ENCODE measurements at regions not wholly inside any gene's neighbourhood (a gene's known extent, or its start where the extent isn't known, plus 50 kb on each side); places are given as distances from the start of the nearest gene placed in this dataset.

DNA sequence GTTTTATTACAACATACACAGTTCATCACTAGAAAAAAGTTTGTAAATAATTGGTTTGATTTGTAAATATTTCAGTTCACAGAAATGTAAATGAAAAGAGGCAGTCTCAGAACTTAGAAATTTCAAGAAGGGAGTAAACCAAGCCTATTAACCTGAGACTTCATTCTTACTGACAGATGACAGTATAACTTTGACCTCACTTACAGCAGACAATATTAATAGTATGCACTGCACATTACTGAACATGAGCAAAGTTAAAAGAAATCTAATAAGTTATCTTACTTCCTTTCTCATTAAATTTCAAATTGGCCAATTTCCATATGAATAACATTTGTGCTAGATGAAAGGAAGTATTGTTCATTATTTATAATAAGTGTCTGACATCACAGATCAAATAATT is 235.8 kb downstream of the SLC6A15 start:
- H3K4me3 ChIP-seq (ENCODE audit: low read depth, low read length, poor library complexity, severe bottlenecking) = no peak overlapping the region
- H3K9me2 ChIP-seq (ENCODE audit: low read depth, low read length) = no peaks in the 10 kb centered on the region
- TF ChIP-seq EZH2 (IDR thresholded peaks at IDR 0.05; ENCODE audit: borderline replicate concordance, low read length) (no peak), CTCF (IDR thresholded peaks at IDR 0.05; ENCODE audit: low read length) (no peak)
- H2AFZ ChIP-seq (ENCODE audit: low read length) = no peak overlapping the region
- H3K27me3 ChIP-seq (ENCODE audit: insufficient read depth, low read length) = no peaks in the 10 kb centered on the region
- H3K4me1 ChIP-seq (ENCODE audit: insufficient read depth, low read length, severe bottlenecking) = no peaks in the 10 kb centered on the region
- H3F3A ChIP-seq (ENCODE audit: insufficient read depth, low read length) = no peaks in the 10 kb centered on the region
- H3K4me2 ChIP-seq (ENCODE audit: low read length) = no peak overlapping the region
- no peaks in the 10 kb centered on the region for H4K20me1 ChIP-seq (ENCODE audit: insufficient read depth, low read length)
- H3K9me3 ChIP-seq (ENCODE audit: low read length) = no peaks in the 10 kb centered on the region
- no peaks in the 10 kb centered on the region for H3K36me3 ChIP-seq (ENCODE audit: insufficient read depth, low read length)
- H3K79me2 ChIP-seq (ENCODE audit: insufficient read depth, low read length) = no peaks in the 10 kb centered on the region
- no peak overlapping the region for H3K27ac ChIP-seq (ENCODE audit: low read depth, low read length, poor library complexity, severe bottlenecking)
- H3K9ac ChIP-seq (ENCODE audit: low read length) = no peak overlapping the region

DNA sequence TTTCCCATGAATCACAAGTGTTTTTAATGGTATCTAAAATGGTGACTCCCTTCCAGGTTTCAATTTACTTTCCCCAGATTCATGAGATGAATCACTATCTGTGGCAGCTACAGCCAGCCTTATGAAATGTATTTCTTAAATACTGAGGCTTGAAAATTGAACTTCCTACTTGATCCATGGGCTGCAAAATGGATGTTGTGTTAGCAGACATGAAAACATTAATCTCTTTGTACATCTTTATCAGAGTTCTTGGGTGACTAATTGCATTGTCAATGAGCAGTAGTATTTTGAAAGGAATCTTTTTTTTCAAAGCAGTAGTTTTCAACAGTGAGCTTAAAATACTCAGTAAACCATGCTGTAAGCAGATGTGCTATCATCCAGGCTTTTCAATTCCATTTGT is 250.8 kb downstream of the SLC6A15 start:
- TF ChIP-seq EZH2 (IDR thresholded peaks at IDR 0.05; ENCODE audit: borderline replicate concordance, low read length) (no peak), CTCF (IDR thresholded peaks at IDR 0.05; ENCODE audit: low read length) (no peak)
- Histone ChIP-seq H3K4me1 (ENCODE audit: insufficient read depth, low read length, severe bottlenecking) (no peaks in the 10 kb centered on the region), H3K9ac (ENCODE audit: low read length) (no peak overlapping the region), H3K4me2 (ENCODE audit: low read length) (no peak overlapping the region), H3K27me3 (ENCODE audit: insufficient read depth, low read length) (no peaks in the 10 kb centered on the region), H3K27ac (ENCODE audit: low read depth, low read length, poor library complexity, severe bottlenecking) (no peak overlapping the region), H3K79me2 (ENCODE audit: insufficient read depth, low read length) (no peaks in the 10 kb centered on the region), H3K9me3 (ENCODE audit: low read length) (no peaks in the 10 kb centered on the region), H3K9me2 (ENCODE audit: low read depth, low read length) (no peaks in the 10 kb centered on the region), H4K20me1 (ENCODE audit: insufficient read depth, low read length) (no peaks in the 10 kb centered on the region), H3K36me3 (ENCODE audit: insufficient read depth, low read length) (no peaks in the 10 kb centered on the region), H2AFZ (ENCODE audit: low read length) (no peak overlapping the region), H3K4me3 (ENCODE audit: low read depth, low read length, poor library complexity, severe bottlenecking) (no peak overlapping the region), H3F3A (ENCODE audit: insufficient read depth, low read length) (no peaks in the 10 kb centered on the region)

DNA sequence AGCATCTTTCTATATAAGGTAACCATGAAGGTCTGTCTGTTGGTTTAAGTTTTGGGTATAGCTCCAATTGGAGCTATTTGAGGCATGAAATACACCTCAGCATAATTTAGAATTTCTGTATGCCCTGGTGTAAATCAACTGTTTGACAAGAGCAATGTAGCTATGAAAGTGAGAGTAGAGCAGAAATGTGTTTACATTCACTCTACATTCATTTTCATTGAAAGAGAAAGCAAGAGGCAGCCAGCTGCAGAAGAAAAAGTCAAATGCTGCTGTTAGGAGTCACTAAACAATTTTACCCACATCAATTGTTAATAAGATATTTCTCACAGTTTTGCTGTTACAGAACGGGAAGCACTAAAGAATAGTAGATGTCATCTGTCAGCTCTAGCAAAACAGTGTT is 252.5 kb downstream of the SLC6A15 start:
- H3K4me1 ChIP-seq (ENCODE audit: insufficient read depth, low read length, severe bottlenecking) = no peaks in the 10 kb centered on the region
- no peak overlapping the region for H2AFZ ChIP-seq (ENCODE audit: low read length)
- no peaks in the 10 kb centered on the region for H3K9me3 ChIP-seq (ENCODE audit: low read length)
- H3K79me2 ChIP-seq (ENCODE audit: insufficient read depth, low read length) = no peaks in the 10 kb centered on the region
- H4K20me1 ChIP-seq (ENCODE audit: insufficient read depth, low read length) = no peaks in the 10 kb centered on the region
- H3F3A ChIP-seq (ENCODE audit: insufficient read depth, low read length) = no peaks in the 10 kb centered on the region
- no peaks in the 10 kb centered on the region for H3K36me3 ChIP-seq (ENCODE audit: insufficient read depth, low read length)
- no peak overlapping the region for H3K27ac ChIP-seq (ENCODE audit: low read depth, low read length, poor library complexity, severe bottlenecking)
- H3K9ac ChIP-seq (ENCODE audit: low read length) = no peak overlapping the region
- no peaks in the 10 kb centered on the region for H3K27me3 ChIP-seq (ENCODE audit: insufficient read depth, low read length)
- H3K4me2 ChIP-seq (ENCODE audit: low read length) = no peak overlapping the region
- no peaks in the 10 kb centered on the region for H3K9me2 ChIP-seq (ENCODE audit: low read depth, low read length)
- H3K4me3 ChIP-seq (ENCODE audit: low read depth, low read length, poor library complexity, severe bottlenecking) = no peak overlapping the region
- no peak for TF ChIP-seq EZH2 (IDR thresholded peaks at IDR 0.05; ENCODE audit: borderline replicate concordance, low read length)

DNA sequence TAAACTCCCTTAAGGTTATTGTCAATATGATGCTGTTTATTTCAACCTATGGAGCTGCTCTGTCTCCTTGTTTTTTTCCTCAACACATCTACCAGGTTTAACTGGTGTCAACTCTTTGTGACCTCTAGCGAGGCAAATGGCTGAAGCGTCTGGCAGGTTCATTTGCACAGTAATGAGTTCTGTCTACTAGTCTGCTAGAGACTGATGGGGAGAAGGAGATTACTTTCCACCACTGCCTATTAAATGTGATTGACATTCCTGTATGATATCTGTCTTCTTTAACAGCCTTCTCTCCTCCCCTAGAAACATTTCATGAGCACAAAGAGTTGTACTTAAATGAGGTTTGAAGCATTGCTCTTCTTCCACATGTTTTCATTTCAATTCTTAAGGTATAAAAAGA is 253.7 kb downstream of the SLC6A15 start:
- H3K4me3 ChIP-seq (ENCODE audit: low read depth, low read length, poor library complexity, severe bottlenecking) = no peak overlapping the region
- H3K9me2 ChIP-seq (ENCODE audit: low read depth, low read length) = no peaks in the 10 kb centered on the region
- H3K9me3 ChIP-seq (ENCODE audit: low read length) = no peaks in the 10 kb centered on the region
- no peaks in the 10 kb centered on the region for H4K20me1 ChIP-seq (ENCODE audit: insufficient read depth, low read length)
- H3K79me2 ChIP-seq (ENCODE audit: insufficient read depth, low read length) = no peaks in the 10 kb centered on the region
- H3K27me3 ChIP-seq (ENCODE audit: insufficient read depth, low read length) = no peaks in the 10 kb centered on the region
- no peak overlapping the region for H2AFZ ChIP-seq (ENCODE audit: low read length)
- H3K27ac ChIP-seq (ENCODE audit: low read depth, low read length, poor library complexity, severe bottlenecking) = no peak overlapping the region
- H3K36me3 ChIP-seq (ENCODE audit: insufficient read depth, low read length) = no peaks in the 10 kb centered on the region
- TF ChIP-seq EZH2 (IDR thresholded peaks at IDR 0.05; ENCODE audit: borderline replicate concordance, low read length) (no peak), CTCF (IDR thresholded peaks at IDR 0.05; ENCODE audit: low read length) (no peak)
- no peaks in the 10 kb centered on the region for H3K4me1 ChIP-seq (ENCODE audit: insufficient read depth, low read length, severe bottlenecking)
- H3K9ac ChIP-seq (ENCODE audit: low read length) = no peak overlapping the region
- no peaks in the 10 kb centered on the region for H3F3A ChIP-seq (ENCODE audit: insufficient read depth, low read length)
- no peak overlapping the region for H3K4me2 ChIP-seq (ENCODE audit: low read length)
